ENCODE measurements at regions not wholly inside any gene's neighbourhood (a gene's known extent, or its start where the extent isn't known, plus 50 kb on each side); places are given as distances from the start of the nearest gene placed in this dataset.

GRCh38 chr2:4255491-4255890 lies 552.1 kb downstream of the DCDC2C start:
- DNase-seq (ENCODE audit: low spot score) = no peak

- DNase-seq (ENCODE audit: low spot score) = no peak
These were observed 553.0 kb downstream of the DCDC2C start for GRCh38 chr2:4256351-4256750.

- DNase-seq (ENCODE audit: low spot score) = no peak
These were observed 555.2 kb downstream of the DCDC2C start for GRCh38 chr2:4258563-4258962.

- no peak for DNase-seq (ENCODE audit: low spot score)
These were observed 562.6 kb downstream of the DCDC2C start for GRCh38 chr2:4265936-4266335.

- DNase-seq (ENCODE audit: low spot score) = no peak
These were observed 566.5 kb downstream of the DCDC2C start for GRCh38 chr2:4269885-4270284.

GRCh38 chr2:4272261-4272858 lies 569.0 kb downstream of the DCDC2C start:
- no peak for DNase-seq (ENCODE audit: low spot score)

- DNase-seq (ENCODE audit: low spot score) = no peak
These were observed 575.0 kb downstream of the DCDC2C start for GRCh38 chr2:4278392-4278791.

GRCh38 chr2:4279431-4279830 lies 576.1 kb downstream of the DCDC2C start:
- DNase-seq (ENCODE audit: low spot score) = no peak

GRCh38 chr2:4291430-4291829 lies 588.1 kb downstream of the DCDC2C start:
- no peak for DNase-seq (ENCODE audit: low spot score)

GRCh38 chr2:4295680-4296079 lies 592.3 kb downstream of the DCDC2C start:
- DNase-seq (ENCODE audit: low spot score) = no peak

GRCh38 chr2:4300616-4301015 lies 597.2 kb downstream of the DCDC2C start:
- no peak for DNase-seq (ENCODE audit: low spot score)

- no peak for DNase-seq (ENCODE audit: low spot score)
These were observed 621.2 kb downstream of the DCDC2C start for GRCh38 chr2:4324531-4324930.

- DNase-seq (ENCODE audit: low spot score) = no peak
These were observed 633.5 kb downstream of the DCDC2C start for GRCh38 chr2:4336864-4337263.

- DNase-seq (ENCODE audit: low spot score) = no peak
These were observed 635.0 kb downstream of the DCDC2C start for GRCh38 chr2:4338345-4338744.

- no peak for DNase-seq (ENCODE audit: low spot score)
These were observed 637.2 kb downstream of the DCDC2C start for GRCh38 chr2:4340536-4340935.

- no peak for DNase-seq (ENCODE audit: low spot score)
These were observed 643.3 kb downstream of the DCDC2C start for GRCh38 chr2:4346628-4347027.

- DNase-seq (ENCODE audit: low spot score) = no peak
These were observed 650.3 kb downstream of the DCDC2C start for GRCh38 chr2:4353668-4354067.

- DNase-seq (ENCODE audit: low spot score) = no peak
These were observed 650.8 kb downstream of the DCDC2C start for GRCh38 chr2:4354164-4354563.

- no peak for DNase-seq (ENCODE audit: low spot score)
These were observed 651.3 kb downstream of the DCDC2C start for GRCh38 chr2:4354678-4355077.

- no peak for DNase-seq (ENCODE audit: low spot score)
These were observed 652.7 kb downstream of the DCDC2C start for GRCh38 chr2:4356109-4356508.

- DNase-seq (ENCODE audit: low spot score) = no peak
These were observed 653.2 kb downstream of the DCDC2C start for GRCh38 chr2:4356541-4356940.

GRCh38 chr2:4357121-4357520 lies 653.7 kb downstream of the DCDC2C start:
- no peak for DNase-seq (ENCODE audit: low spot score)

- DNase-seq (ENCODE audit: low spot score) = no peak
These were observed 655.5 kb downstream of the DCDC2C start for GRCh38 chr2:4358837-4359236.

- DNase-seq (ENCODE audit: low spot score) = no peak
These were observed 665.5 kb downstream of the DCDC2C start for GRCh38 chr2:4368907-4369306.
